Pons (tissue), 1 donor: ENCODE measurements at regions not wholly inside any gene's neighbourhood (a gene's known extent, or its start where the extent isn't known, plus 50 kb on each side); places are given as distances from the start of the nearest gene placed in this dataset.
"Not testable (repeated sequence)": the region's sequence is repeated elsewhere in the genome, so short reads cannot be mapped to it uniquely, and the experiment has no call there.

ENCODE experiments used
- DNase-seq: peaks from one replicate; pipeline ENCODE4 v3.0.0-alpha.2; 2016; ENCODE audit warnings: low spot score

DNA sequence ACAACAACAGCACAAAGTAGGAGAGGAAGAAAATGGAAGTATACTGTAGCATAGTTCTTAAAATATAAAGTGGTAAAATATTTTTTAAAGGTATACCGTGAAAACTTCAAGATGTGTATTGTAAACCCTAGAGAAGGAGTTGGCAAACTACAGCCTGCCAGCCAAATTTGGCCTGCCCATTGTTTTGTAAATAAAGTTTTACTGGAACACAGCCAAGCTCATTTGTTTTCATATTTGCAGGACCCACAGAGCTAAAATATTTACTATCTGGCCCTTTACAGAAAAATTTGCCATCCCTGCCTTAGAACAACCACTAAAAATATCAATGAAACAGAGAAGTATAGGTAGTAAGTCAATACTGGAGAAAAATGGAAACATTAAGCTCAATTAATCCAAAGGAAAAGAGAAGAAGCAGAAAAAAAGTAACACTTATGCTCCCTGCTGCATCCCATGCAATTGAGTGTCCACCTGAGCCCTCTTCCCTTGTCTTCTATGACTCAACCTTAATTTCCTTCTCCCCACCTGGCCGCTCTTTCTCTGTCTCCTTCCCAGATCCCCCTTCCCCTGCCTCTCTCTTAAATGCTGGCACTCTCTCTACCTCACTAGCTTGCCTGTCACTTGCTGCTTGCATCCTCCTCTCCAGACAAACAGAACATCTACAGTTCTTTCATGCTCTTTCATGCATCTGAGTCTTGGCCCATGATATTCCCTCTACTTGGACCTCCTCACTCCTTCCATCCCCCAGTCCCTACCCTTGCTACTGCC is 50.6 kb upstream of the FER start:
- no peak for DNase-seq

DNA sequence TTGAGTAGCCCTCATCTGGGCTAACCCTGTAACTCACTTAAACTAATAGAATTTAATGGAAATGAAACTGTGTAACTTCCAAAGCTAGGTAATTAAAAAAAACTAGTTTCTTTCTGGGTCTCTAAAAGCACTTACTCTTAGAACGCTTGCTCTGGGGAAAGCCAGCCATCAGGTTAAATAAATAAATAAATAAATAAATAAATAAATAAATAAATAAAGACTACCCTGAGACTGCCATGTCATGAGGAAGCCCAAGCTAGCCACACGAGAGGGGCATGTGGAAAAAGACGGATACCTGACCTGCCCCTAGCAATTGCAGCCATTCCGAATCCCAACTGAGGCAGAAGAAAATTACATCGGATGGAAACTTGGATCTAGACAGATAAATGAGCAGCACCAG is 51.3 kb upstream of the FER start:
- no peak for DNase-seq

DNA sequence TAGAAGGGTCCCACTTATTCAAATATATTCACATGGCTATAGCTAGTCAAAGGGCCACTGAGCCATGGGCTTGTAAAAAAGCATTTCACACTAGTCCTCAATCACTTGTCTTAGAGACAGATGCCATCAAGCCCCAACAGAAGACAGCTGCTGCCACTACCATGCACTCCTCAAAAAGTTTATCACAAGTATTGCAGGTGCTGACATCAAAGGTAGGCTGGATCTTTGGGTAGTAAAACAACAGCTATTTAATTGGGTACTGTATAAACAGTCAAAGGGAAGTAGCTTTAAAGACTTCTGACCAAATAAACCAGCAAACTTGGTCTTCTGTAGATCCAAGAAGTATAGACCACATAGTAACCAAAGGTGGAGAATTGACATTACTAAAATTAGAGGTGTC is 59.2 kb upstream of the FER start:
- no peak for DNase-seq

DNA sequence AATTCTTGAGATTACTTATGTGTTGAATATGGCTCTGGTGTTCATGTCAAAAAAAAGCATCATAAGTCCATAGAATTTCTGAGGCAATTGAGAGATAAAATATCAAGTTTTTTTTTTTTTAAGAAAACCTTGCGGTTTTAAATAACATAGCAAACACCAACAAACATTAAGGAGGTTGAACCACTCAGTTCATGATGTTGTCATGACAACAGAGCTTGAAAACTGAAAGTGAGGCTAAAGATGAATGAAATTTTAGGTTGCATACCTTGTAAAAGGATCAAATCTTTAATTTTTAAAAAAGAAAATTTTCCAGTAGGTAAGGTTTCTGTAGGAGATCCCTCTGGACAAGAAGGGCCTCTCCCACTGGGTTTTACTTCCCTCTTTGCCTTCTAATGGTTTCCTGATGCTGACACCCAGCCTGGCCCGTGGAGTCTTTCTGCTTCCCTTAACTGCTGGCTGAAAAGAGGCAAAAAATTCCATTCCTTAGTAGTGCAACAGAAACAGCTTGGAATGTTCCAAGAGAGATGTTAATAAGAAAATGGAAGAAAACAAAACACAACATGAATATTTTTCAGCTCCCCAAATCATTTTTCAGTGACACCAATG is 60.0 kb upstream of the FER start:
- DNase-seq, result peak; percentile 18

DNA sequence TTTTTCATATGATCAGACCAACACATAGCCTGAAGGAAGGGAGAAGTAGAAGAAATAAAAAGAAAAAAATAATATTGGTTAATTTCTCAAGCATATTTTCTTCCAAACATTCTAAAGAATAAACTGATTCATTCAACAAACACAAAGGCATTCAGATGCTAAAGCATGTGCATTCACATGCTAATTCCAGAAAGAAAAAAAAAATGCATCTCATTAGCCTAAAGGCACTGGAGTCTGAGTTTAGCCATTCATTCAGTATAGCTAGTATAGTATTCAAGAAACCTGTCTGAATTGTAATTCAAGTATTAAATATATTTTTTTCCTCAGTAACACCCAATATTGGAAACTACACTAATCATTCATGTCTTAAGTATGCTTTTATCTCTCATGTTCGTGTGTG is 61.0 kb upstream of the FER start:
- peak; percentile 38 for DNase-seq

DNA sequence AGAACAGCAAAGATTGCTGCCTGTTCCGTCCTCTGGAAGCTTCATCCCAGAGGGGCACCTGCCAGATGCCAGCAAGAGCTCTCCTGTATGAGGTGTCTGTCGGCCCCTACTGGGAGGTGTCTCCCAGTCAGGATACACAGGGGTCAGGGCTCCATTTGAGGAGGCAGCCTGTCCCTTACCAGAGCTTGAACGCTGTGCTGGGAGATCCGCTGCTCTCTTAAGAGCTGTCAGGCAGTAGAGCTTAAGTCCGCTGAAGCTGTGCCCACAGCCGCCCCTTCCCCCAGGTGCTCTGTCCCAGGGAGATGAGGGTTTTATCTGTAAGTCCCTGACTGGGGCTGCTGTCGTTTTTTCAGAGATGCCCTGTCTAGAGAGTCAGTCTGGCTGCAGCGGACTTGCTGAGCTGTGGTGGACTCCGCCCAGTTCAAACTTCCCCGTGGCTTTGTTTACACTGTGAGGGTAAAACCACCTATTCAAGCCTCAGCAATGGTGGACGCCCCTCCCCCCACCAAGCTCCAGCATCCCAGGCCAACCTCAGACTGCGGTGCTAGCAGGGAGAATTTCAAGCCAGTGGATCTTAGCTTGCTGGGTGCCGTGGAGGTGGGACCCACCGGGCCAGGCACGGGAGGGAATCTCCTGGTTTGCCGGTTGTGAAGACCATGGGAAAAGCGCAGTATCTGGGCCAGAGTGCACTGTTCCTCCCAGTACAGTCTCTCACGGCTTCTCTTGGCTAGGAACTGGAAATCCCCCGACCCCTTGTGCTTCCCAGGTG is 62.1 kb upstream of the FER start:
- DNase-seq, result not testable (repeated sequence)

DNA sequence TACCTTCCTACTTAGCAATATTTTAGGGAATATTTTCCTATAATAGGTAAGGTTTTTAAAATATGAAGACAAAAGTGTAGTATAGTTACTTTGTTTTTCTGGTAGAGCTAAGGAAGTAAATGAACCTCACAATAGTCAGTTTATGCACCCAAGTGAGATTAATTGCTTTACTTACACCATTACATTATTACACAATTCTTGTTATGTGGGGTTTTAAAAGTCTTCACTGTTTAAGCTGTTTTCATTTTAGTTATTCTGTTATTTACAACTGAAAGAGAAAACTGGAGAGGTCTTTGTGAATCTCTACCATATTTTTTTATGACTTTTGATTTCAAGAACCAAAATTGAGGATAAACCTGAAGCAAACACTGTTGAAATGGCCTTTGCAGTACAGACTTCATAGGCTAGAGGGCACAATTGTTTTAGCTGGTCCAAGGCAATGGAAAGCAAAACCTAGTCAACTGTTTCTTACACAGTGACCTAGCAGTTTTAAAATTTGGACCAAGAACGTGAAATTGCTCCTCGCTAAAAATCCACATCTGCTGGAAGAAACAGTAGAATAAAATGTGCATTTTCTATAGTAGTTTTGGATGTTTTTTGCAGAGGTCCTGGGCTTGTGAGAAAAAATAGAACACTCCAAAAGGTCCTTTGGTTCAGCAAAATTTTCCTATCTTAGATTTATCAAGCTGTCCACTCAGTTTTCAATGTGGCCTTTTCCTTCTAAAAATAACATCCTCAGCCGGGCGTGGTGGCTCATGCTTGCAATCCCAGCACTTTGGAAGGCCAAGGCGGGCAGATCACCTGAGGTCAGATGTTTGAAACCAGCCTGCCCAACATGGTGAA is 66.4 kb upstream of the FER start:
- peak; percentile 85 for DNase-seq

DNA sequence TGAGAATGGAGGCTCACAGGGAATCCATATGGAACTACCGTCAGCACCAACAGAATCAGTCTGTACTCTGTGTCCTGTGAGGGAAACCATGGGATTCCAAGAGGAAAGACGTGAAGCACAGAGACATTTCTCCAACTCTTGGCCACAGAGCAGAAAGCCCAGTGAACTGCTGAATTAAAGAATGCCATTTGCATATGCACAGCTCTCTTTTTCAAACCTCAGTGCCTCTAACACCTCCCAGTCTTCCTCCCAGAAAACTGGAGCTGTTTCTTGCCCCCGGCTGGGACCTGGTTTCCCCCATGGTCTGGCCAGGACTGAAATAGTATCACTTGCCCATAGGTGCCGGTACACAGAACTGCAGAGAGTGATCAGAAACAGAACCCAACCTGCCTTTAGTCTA is 69.6 kb upstream of the FER start:
- DNase-seq, result no peak

DNA sequence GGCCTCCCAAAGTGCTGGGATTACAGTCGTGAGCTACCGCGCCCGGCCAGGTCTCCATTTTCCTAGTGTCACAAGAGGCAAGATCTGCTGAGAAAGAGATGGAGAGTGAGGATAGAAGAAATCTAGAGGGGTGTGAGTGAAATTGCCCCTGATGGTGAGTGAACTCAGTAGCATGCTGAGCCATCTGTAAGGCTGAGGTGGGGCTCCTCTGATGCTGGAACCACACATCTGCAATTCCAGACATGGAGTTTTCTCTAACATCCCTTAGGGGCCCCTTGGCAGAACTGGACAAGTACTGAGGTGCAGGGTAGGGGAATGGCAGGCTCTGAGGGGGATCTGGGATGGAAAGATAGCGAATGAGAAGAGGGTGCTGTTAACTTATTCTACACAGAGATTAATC is 72.0 kb upstream of the FER start:
- DNase-seq, result no peak

DNA sequence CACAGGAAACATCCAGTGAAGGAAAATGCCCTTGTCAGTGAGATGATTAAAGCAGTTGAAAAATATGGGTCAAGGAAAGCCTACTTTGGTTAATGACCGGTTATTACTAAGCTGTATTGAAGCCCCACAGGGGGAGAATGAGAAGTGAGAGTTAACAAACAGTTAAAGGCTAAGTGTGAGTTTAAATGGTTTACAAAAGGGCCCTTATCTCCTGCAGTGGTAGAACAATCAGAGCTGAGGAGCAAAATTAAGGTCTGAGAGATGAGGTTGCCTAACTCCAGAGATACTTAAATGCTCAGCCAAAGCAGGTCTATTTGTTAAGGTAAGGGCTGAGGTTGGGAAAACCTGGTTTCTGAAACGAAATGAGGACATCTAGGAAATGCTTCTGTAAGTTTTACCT is 75.1 kb upstream of the FER start:
- no peak for DNase-seq

DNA sequence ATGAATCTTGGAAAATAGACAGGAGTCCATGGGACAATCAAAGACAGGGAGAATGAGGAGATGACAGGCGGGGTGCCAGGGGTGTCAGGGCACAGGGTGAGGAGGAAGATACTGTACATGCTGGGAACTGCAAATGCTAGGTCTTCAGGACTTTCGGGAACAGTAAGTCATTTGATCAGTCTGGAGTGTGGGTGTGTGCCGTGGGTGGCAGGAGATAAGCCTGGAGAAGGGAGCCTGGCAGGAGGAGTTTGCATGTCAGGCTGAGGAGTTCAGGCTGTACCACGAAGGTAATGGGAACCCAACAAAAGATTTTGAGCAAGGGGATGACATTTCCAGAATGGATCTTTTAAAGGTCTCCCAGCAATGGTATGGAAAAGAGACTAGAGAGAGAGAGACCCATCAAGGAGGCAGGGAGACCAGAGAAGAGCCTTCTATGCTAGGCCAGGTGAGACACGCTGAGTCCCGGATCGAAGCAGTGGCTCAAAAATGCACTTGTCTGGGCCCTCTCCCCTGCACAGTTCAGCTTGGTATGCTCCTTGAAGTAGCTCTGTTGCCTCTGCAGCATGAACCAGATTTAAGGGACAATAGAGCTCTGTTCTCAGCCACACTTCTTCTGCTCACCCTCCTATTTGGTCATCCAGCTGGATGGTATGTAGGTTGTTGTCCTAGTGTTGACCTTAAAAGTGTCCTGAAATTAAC is 77.0 kb upstream of the FER start:
- no peak for DNase-seq

DNA sequence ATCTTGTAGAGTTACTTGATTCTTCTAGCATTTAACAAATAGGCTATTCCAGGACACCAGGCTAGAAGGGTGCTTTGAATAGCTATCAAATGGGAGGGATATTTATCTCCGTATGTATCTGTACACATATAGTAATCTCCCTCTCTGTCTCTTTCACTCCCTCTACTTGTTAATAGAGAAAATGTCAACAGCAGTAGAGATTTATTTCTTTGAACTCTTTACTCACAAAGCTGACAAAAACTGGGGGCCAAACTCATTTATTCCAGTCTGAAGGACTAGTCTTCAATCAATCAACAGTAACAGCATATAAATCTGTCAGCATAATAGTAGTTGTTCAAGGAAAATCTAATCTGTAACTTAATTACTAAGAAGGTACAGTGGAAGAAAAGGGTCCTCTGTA is 78.2 kb upstream of the FER start:
- no peak for DNase-seq

DNA sequence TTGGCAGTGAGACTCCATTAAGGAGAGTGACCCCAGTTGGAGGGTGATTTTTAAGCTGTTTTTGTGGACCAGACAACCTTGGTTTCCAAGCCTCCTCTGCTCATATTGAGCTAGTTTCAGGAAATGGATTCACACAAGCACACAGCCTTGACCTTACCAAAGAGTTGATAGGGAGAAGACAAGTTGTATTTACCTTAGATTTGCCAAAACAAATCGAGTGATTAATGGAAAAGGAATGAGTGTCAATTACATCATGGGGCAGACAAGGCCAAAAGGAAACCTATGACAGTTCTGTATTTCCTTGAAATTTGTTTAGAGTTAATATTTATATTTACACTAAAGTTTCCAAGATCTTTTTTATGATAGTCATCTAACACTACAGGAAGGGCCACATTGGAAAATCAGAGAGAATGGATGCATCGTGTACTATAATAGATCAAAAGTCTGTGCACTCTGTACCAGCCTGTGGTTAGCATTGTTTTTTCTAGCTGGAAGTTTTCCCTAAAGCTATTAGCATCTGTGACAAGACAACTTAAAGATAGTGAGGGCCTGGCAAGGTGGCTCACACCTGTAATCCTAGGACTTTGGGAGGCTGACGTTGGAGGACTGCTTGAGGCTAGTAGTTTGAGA is 86.0 kb upstream of the FER start:
- DNase-seq, result no peak

DNA sequence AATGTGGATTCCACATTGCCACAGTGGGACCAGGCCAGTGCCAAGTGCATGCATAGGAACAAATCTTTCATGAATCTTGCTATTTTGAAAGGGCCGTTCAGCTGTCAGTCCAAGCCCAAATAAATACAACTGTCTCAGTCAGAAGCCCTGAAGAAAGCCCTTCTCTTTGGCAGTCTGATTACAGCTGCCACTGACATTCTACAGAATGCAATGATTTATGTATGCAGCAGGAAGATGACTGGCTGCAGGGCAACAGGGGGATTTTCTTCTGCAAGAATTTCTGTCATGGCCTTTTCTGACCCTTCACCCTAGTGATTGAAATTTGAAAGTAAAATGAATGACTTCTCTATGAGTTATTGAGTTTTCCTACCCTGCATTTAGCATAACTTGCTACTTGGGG is 86.7 kb upstream of the FER start:
- DNase-seq, result no peak

DNA sequence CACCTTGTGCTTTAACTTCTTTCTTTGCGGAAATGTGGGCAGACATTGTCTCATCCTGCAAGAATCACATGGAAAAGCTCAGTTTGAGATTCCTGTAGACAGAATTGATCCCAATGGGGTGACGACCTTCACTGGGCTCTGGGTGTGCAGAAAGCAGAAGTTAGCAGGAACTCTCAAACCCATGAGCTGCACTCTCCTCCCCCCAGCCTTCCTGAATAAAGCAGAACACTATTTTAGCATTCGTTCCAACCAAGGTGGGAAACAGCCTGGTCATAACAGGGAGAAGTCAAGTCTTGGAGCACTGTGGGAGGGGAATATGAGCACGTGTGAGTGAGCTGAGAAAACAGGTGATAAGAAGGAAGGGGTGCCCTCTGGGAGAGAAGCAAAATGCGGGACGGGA is 87.4 kb upstream of the FER start:
- DNase-seq, result no peak

DNA sequence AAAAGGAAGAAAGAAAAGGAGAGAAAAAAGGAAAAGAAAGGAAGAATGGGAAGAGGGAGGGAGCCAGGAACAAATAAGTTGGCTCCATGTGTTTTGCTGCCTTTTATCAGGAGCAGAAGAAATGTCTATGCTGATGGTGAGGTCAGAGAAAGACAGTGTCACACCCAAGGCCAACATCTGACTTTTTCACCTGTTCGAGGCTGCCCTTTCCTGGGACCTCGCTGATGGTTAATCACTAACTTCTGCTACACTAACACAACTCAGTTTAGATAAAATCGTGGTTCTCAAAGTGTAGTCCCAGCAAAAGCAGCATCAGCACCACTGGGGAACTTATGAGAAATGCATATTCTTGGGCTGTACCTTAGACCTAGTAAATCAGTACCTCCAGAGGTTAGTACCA is 88.2 kb upstream of the FER start:
- DNase-seq, result no peak

DNA sequence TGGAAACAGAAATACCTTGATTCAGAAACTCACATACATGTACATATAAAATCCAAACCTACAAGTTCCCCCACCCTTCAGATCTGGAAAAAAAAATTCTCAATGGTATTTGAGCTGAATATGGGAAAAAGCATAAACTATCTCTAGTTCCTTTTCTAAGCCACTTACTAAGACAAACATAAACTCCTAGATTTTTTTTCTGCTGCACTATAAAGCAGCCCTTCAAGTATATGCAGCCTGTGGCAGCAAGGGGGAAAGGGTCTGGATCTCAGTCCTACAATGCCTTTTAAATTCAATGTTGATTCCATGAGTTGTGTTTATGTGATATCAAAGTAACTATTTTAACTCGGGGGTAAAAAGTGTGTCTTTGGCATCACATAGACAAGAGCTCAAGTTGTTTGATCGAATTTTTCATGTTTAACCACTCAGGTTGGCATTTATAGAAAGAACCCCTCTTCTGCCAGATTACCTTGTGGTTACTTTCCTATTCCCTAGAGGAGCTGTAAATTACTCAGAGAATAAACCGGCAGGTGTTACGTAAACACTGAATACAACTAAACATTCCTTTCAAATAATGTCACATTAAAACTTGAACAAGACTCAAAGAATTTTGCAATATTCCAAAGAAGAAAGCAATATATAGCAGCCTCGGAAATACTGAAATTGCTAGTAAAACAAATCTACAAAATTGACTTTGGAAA is 91.8 kb upstream of the FER start:
- DNase-seq, result no peak

DNA sequence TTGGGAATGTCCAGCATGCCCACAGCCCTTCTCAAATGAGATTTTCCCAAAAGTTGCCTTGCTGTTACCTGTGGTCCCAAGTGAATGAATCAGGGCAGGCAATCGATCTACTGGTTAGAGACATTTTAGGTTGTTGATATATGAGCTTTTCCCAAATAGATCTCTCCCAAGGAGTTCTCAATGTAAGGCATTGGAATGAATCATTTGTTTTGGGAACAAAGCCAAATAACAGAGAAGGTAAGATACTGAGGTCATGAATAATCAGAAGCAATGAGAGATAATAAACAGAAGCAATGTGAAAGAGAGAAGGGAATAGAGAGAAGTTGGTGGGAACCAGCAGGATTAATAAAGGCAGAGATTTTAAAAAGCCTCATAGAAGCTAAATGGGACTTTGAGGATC is 93.6 kb upstream of the FER start:
- DNase-seq, result no peak

DNA sequence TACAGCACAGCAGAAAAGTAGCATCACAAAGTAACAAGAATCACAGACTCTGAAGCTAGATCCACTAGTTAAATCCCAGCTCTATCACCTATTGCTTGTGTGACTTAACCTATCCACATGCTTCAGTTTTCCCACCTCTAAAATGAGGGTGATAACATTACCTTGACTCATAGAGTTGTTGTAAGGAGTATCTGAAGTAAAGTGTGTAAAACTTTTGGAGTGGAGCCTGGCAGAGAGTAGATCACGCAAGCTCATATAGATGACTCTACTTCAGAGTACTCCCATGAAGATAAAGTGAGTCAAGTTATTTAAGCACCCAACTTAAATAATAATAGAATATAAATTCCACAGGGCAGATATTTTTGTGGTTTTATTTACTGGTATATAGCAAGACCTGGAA is 94.5 kb upstream of the FER start:
- DNase-seq, result no peak

DNA sequence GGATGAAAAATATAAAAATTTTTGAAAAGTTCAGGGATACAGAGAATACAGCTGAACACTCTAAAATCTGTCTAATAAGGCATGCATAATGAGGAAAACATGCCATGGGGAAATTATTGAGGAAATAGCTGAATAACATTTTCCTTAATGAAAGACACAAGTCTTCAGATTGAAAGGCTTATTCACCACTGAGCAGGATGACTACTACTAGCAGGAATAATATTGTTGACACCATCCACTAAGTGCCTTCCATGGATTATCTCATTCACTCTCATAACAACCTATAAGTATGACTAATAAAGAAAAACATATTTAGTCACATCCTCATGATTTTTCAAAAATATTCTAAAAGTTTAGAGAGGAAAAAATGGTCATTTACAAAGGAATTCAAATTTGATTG is 96.7 kb upstream of the FER start:
- DNase-seq, result no peak

DNA sequence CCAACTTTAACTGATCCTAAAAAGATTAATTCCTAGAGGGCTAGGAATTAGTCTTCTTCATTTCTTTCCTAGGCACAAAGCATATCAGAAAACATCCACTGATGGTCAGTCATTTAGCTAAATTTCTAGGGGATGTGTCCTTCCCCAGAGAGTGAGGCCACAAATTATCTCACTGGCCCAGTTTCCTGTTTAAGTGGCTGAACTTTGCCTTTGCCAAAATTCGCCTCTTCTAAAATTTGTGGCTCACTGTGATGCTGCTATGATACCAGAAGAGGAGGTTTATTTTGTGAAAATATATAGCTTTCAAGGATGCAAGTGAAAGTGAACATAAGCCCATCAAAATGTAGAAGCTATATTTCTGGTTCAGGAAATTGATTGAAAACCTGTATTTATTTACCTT is 98.1 kb upstream of the FER start:
- DNase-seq, result no peak
